ENCODE measurements at regions not wholly inside any gene's neighbourhood (a gene's known extent, or its start where the extent isn't known, plus 50 kb on each side); places are given as distances from the start of the nearest gene placed in this dataset.

- no peak for DNase-seq
- no peaks in the 10 kb centered on the region for H3K36me3 ChIP-seq (ENCODE audit: control insufficient read depth, insufficient read depth, low read length)
- Mint-ChIP-seq H3K27me3 (ENCODE audit: low read depth in 2 of 2) (no peaks in the 10 kb centered on the region), H3K4me1 (no peaks in the 10 kb centered on the region), H3K9me3 (peaks cover 12 to 14% of the 10 kb centered on the region in 2 donors), H3K4me3 (no peak overlapping the region), H3K36me3 (no peaks in the 10 kb centered on the region), H3K27ac (no peak overlapping the region)
- no peak overlapping the region for H3K27ac ChIP-seq (ENCODE audit: low read length)
- H3K27me3 ChIP-seq (ENCODE audit: control insufficient read depth, insufficient read depth, low read length), result no peaks in the 10 kb centered on the region
- no peak for ATAC-seq
- no peak for TF ChIP-seq CTCF (IDR thresholded peaks at IDR 0.05)
- intact Hi-C loops (cut with micrococcal nuclease), result no loop called here
- peaks cover 2% of the 10 kb centered on the region for H3K9me3 ChIP-seq (ENCODE audit: control insufficient read depth, insufficient read depth, low read length)
- no peak overlapping the region for H3K4me3 ChIP-seq (ENCODE audit: low read length)
- H3K4me1 ChIP-seq (ENCODE audit: control insufficient read depth, insufficient read depth, low read length), result no peaks in the 10 kb centered on the region
Observed at GRCh38 chr2:166764702-166765101, 123.6 kb upstream of the XIRP2 start.

- no peak for DNase-seq
- Mint-ChIP-seq H3K36me3 (no peaks in the 10 kb centered on the region), H3K4me3 (no peak overlapping the region), H3K27me3 (ENCODE audit: low read depth in 2 of 2) (no peaks in the 10 kb centered on the region), H3K9me3 (peaks cover 11 to 15% of the 10 kb centered on the region in 2 donors), H3K4me1 (no peaks in the 10 kb centered on the region), H3K27ac (no peak overlapping the region)
- H3K9me3 ChIP-seq (ENCODE audit: control insufficient read depth, insufficient read depth, low read length), result peaks cover 2% of the 10 kb centered on the region
- intact Hi-C loops (cut with micrococcal nuclease), result no loop called here
- no peaks in the 10 kb centered on the region for H3K4me1 ChIP-seq (ENCODE audit: control insufficient read depth, insufficient read depth, low read length)
- no peak overlapping the region for H3K4me3 ChIP-seq (ENCODE audit: low read length)
- no peaks in the 10 kb centered on the region for H3K27me3 ChIP-seq (ENCODE audit: control insufficient read depth, insufficient read depth, low read length)
- no peak for ATAC-seq
- H3K36me3 ChIP-seq (ENCODE audit: control insufficient read depth, insufficient read depth, low read length), result no peaks in the 10 kb centered on the region
- WGBS (ENCODE audit: insufficient coverage), result no CpG with 5 or more reads among the region's 1 CpG
- no peak for TF ChIP-seq CTCF (IDR thresholded peaks at IDR 0.05)
- H3K27ac ChIP-seq (ENCODE audit: low read length), result no peak overlapping the region
Observed at GRCh38 chr2:166764216-166764615, 124.1 kb upstream of the XIRP2 start.

- no peak overlapping the region for H3K4me3 Mint-ChIP-seq
- intact Hi-C loops (cut with micrococcal nuclease), result no loop called here
- no peaks in the 10 kb centered on the region for H3K36me3 Mint-ChIP-seq
- TF ChIP-seq CTCF (IDR thresholded peaks at IDR 0.05), result no peak
- H3K27me3 ChIP-seq (ENCODE audit: control insufficient read depth, insufficient read depth, low read length), result no peaks in the 10 kb centered on the region
- H3K4me1 Mint-ChIP-seq, result no peaks in the 10 kb centered on the region
- H3K27ac Mint-ChIP-seq, result no peak overlapping the region
- no peaks in the 10 kb centered on the region for H3K4me1 ChIP-seq (ENCODE audit: control insufficient read depth, insufficient read depth, low read length)
- no peaks in the 10 kb centered on the region for H3K36me3 ChIP-seq (ENCODE audit: control insufficient read depth, insufficient read depth, low read length)
- H3K27me3 Mint-ChIP-seq (ENCODE audit: low read depth in 2 of 2), result no peaks in the 10 kb centered on the region
- no peak overlapping the region for H3K4me3 ChIP-seq (ENCODE audit: low read length)
- ATAC-seq (no peak), DNase-seq (no peak)
- no peak overlapping the region for H3K27ac ChIP-seq (ENCODE audit: low read length)
- 69% methylated on average over 2 of the region's 2 CpGs for WGBS (ENCODE audit: insufficient coverage)
- H3K9me3 ChIP-seq (ENCODE audit: control insufficient read depth, insufficient read depth, low read length), result peaks cover 2% of the 10 kb centered on the region
- H3K9me3 Mint-ChIP-seq, result peaks cover 8 to 14% of the 10 kb centered on the region in 2 donors
Observed at GRCh38 chr2:166762746-166763145, 125.5 kb upstream of the XIRP2 start.

- peaks cover 5% of the 10 kb centered on the region in 2 donors for H3K9me3 Mint-ChIP-seq
- 92% methylated on average over 3 of the region's 4 CpGs for WGBS (ENCODE audit: insufficient coverage)
- ATAC-seq (no peak), DNase-seq (no peak)
- Histone ChIP-seq H3K27ac (ENCODE audit: low read length) (no peak overlapping the region), H3K9me3 (ENCODE audit: control insufficient read depth, insufficient read depth, low read length) (no peaks in the 10 kb centered on the region), H3K36me3 (ENCODE audit: control insufficient read depth, insufficient read depth, low read length) (no peaks in the 10 kb centered on the region), H3K27me3 (ENCODE audit: control insufficient read depth, insufficient read depth, low read length) (no peaks in the 10 kb centered on the region), H3K4me1 (ENCODE audit: control insufficient read depth, insufficient read depth, low read length) (no peaks in the 10 kb centered on the region), H3K4me3 (ENCODE audit: low read length) (no peak overlapping the region)
- no peak overlapping the region for H3K27ac Mint-ChIP-seq
- no peaks in the 10 kb centered on the region for H3K27me3 Mint-ChIP-seq (ENCODE audit: low read depth in 2 of 2)
- no peaks in the 10 kb centered on the region for H3K36me3 Mint-ChIP-seq
- no peak for TF ChIP-seq CTCF (IDR thresholded peaks at IDR 0.05)
- no peaks in the 10 kb centered on the region for H3K4me1 Mint-ChIP-seq
- intact Hi-C loops (cut with micrococcal nuclease), result no loop called here
- no peak overlapping the region for H3K4me3 Mint-ChIP-seq
Observed at GRCh38 chr2:166758956-166759355, 129.3 kb upstream of the XIRP2 start.
